ENCODE measurements at regions not wholly inside any gene's neighbourhood (a gene's known extent, or its start where the extent isn't known, plus 50 kb on each side); places are given as distances from the start of the nearest gene placed in this dataset.

DNA sequence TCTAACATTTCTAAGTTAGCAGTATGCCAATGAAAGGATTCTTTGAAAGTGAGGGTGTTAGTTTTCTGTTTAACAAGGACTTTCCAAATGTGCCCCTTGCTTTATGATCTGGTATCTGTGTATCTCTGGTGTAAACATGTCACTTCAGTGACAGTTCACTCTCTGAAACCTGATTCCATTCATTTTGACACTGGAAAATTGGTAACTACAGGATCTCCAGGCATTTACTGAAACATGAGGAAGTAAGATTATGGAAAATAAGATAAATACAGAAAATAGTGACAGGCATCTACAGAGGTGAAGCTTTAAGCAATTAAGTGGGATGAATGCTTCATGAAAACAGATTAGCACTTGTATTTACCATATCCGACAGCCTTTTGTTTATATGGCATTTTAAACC is 101.6 kb upstream of the MYO16 start:
- no peaks in the 10 kb centered on the region for H3K27me3 ChIP-seq (ENCODE audit: control insufficient read depth in 1 of 2, insufficient read depth in 2 of 2, low read length in 2 of 2)
- no peak overlapping the region for H2AFZ ChIP-seq (ENCODE audit: low read length)
- H3K4me2 ChIP-seq (ENCODE audit: low read depth, low read length): no peak overlapping the region
- H3K4me1 ChIP-seq (ENCODE audit: insufficient read depth, low read length): no peaks in the 10 kb centered on the region
- H4K20me1 ChIP-seq (ENCODE audit: insufficient read depth, low read length): no peaks in the 10 kb centered on the region
- intact Hi-C loops (cut with micrococcal nuclease; ENCODE audit: unreplicated experiment): no loop called here
- POLR2A ChIA-PET: no interaction called here
- no peak overlapping the region for H3K9ac ChIP-seq (ENCODE audit: insufficient read depth, low read depth, low read length)
- no peaks in the 10 kb centered on the region for H3K36me3 ChIP-seq (replicated peaks in 1 of 2; ENCODE audit: control insufficient read depth in 1 of 2, insufficient read depth in 2 of 2, low read length in 2 of 2)
- in situ Hi-C loops (cut with HindIII; ENCODE audit: extremely low pct_ligation_motif_present, low pct_unique_long_range_greater_than_20kb): no loop called here
- WGBS (ENCODE audit: low lambda C conversion rate): 0% methylated on average over 1 of the region's 1 CpG
- H3K9me3 ChIP-seq (ENCODE audit: low read length): peaks cover 16% of the 10 kb centered on the region
- H3K27ac ChIP-seq (ENCODE audit: extremely low read length, insufficient read depth, low read length): no peak overlapping the region
- BruUV-seq (replicated peaks): no TSS peak
- ATAC-seq (no peak), FAIRE-seq (no peak), DNase-seq (ENCODE audit: low spot score) (no peak)
- H3K4me3 ChIP-seq (replicated peaks in 1 of 3; ENCODE audit: insufficient read depth in 1 of 3, low read depth in 2 of 3, low read length in 3 of 3): no peak overlapping the region
- CTCF ChIA-PET (ENCODE audit: low intra/inter-chr PET ratio, low total read pairs): no interaction called here
- no peaks in the 10 kb centered on the region for H3K79me2 ChIP-seq (ENCODE audit: insufficient read depth, low read length)
- TF ChIP-seq PHF20 (CRISPR knock-in tag; IDR thresholded peaks at IDR 0.05): no peak
- no peak for TF ChIP-seq ZNF75D (CRISPR knock-in tag; IDR thresholded peaks at IDR 0.05; ENCODE audit: borderline replicate concordance)
- TF ChIP-seq ZNF333 (CRISPR knock-in tag; IDR thresholded peaks at IDR 0.05; ENCODE audit: borderline replicate concordance): no peak
- TF ChIP-seq NFIB (CRISPR knock-in tag; IDR thresholded peaks at IDR 0.05; ENCODE audit: borderline replicate concordance): no peak
- no peak for TF ChIP-seq ZNF232 (CRISPR knock-in tag; IDR thresholded peaks at IDR 0.05; ENCODE audit: borderline replicate concordance)
- TF ChIP-seq ZNF296 (CRISPR knock-in tag; conservative IDR thresholded peaks at IDR 0.05): no peak
- no peak for TF ChIP-seq ZNF761 (CRISPR knock-in tag; conservative IDR thresholded peaks at IDR 0.05)
- TF ChIP-seq ZNF891 (CRISPR knock-in tag; IDR thresholded peaks at IDR 0.05): no peak
- no peak for TF ChIP-seq ZNF383 (CRISPR knock-in tag; IDR thresholded peaks at IDR 0.05; ENCODE audit: borderline replicate concordance)
- TF ChIP-seq ZNF430 (CRISPR knock-in tag; IDR thresholded peaks at IDR 0.05): no peak
- no peak for TF ChIP-seq ASH2L (IDR thresholded peaks at IDR 0.05; ENCODE audit: insufficient read length, low read depth, low read length)
- TF ChIP-seq, protein P1, sequence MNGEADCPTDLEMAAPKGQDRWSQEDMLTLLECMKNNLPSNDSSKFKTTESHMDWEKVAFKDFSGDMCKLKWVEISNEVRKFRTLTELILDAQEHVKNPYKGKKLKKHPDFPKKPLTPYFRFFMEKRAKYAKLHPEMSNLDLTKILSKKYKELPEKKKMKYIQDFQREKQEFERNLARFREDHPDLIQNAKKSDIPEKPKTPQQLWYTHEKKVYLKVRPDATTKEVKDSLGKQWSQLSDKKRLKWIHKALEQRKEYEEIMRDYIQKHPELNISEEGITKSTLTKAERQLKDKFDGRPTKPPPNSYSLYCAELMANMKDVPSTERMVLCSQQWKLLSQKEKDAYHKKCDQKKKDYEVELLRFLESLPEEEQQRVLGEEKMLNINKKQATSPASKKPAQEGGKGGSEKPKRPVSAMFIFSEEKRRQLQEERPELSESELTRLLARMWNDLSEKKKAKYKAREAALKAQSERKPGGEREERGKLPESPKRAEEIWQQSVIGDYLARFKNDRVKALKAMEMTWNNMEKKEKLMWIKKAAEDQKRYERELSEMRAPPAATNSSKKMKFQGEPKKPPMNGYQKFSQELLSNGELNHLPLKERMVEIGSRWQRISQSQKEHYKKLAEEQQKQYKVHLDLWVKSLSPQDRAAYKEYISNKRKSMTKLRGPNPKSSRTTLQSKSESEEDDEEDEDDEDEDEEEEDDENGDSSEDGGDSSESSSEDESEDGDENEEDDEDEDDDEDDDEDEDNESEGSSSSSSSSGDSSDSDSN (CRISPR knock-in tag; IDR thresholded peaks at IDR 0.05): no peak
- TF ChIP-seq GATA4 (IDR thresholded peaks at IDR 0.05; ENCODE audit: borderline replicate concordance, low read depth): no peak
- no peak for TF ChIP-seq ZKSCAN1 (IDR thresholded peaks at IDR 0.05; ENCODE audit: low read length)
- no peak for TF ChIP-seq MZF1 (CRISPR knock-in tag; IDR thresholded peaks at IDR 0.05; ENCODE audit: borderline replicate concordance)
